Karpas-422 (cell line): ENCODE measurements at regions not wholly inside any gene's neighbourhood (a gene's known extent, or its start where the extent isn't known, plus 50 kb on each side); places are given as distances from the start of the nearest gene placed in this dataset.
"Not testable (repeated sequence)": the region's sequence is repeated elsewhere in the genome, so short reads cannot be mapped to it uniquely, and the experiment has no call there.

Source experiments
- DNase-seq: peaks from one replicate; pipeline ENCODE4 v3.0.0-alpha.2; 2015
- H2AFZ ChIP-seq: fragments of 200-600 bp; sonication (generic); 2 replicates; pipeline ENCODE4 v1.6.1; 2014; ENCODE audit warnings: antibody characterized with exemption, low read length, mixed read lengths
- H3K27ac ChIP-seq: fragments of 200-600 bp; sonication (generic); 2 replicates; pipeline ENCODE4 v1.5.1; 2014; ENCODE audit warnings: mild to moderate bottlenecking, low read length, moderate library complexity
- H3K27me3 ChIP-seq: fragments of 200-600 bp; sonication (generic); 2 replicates; pipeline ENCODE4 v1.6.1; 2014; ENCODE audit warnings: low read length, mixed read lengths
- H3K36me3 ChIP-seq: fragments of 200-600 bp; sonication (generic); 2 replicates; pipeline ENCODE4 v1.6.1; 2014; ENCODE audit warnings: low read length, mixed read lengths; ENCODE audit not compliant: insufficient read depth
- H3K4me1 ChIP-seq: fragments of 200-600 bp; sonication (generic); 2 replicates; pipeline ENCODE4 v1.6.1; 2014; ENCODE audit warnings: mild to moderate bottlenecking, low read length, mixed read lengths
- H3K4me2 ChIP-seq: fragments of 200-600 bp; sonication (generic); 2 replicates; pipeline ENCODE4 v1.6.1; 2014; ENCODE audit warnings: low read length, low read depth, mild to moderate bottlenecking; ENCODE audit not compliant: poor library complexity, severe bottlenecking
- H3K4me3 ChIP-seq: fragments of 200-600 bp; sonication (generic); 2 replicates; pipeline ENCODE4 v1.5.1; 2014; ENCODE audit warnings: mild to moderate bottlenecking, antibody characterized with exemption, low read length, mixed read lengths
- H3K79me2 ChIP-seq: fragments of 200-600 bp; sonication (generic); 2 replicates; pipeline ENCODE4 v1.6.1; 2014; ENCODE audit warnings: mild to moderate bottlenecking, low read length, mixed read lengths
- H3K9ac ChIP-seq: fragments of 200-600 bp; sonication (generic); 2 replicates; pipeline ENCODE4 v1.6.0; 2014; ENCODE audit warnings: low read length
- H3K9me2 ChIP-seq: fragments of 200-600 bp; sonication (generic), shearing (Covaris generic); replicated peaks from 2 replicates; pipeline ENCODE4 v1.6.0; 2014; ENCODE audit warnings: mild to moderate bottlenecking, low read length, moderate library complexity; ENCODE audit not compliant: insufficient read depth
- H3K9me3 ChIP-seq: fragments of 300-700, 200-600 bp; sonication (generic); 2 replicates; pipeline ENCODE4 v1.6.1; 2014; ENCODE audit warnings: low read length, mixed read lengths
- H4K20me1 ChIP-seq: fragments of 200-600 bp; sonication (generic); 2 replicates; pipeline ENCODE4 v1.6.1; 2014; ENCODE audit warnings: mild to moderate bottlenecking, antibody characterized with exemption, low read length, low read depth; ENCODE audit not compliant: insufficient read depth

- H3K4me1 ChIP-seq: no peaks in the 10 kb centered on the region
- no peaks in the 10 kb centered on the region for H3K36me3 ChIP-seq
- no peak for DNase-seq
- H4K20me1 ChIP-seq: no peaks in the 10 kb centered on the region
- H3K9ac ChIP-seq: no peak overlapping the region
- H3K27me3 ChIP-seq: no peaks in the 10 kb centered on the region
- H3K9me2 ChIP-seq: no peaks in the 10 kb centered on the region
- H3K4me3 ChIP-seq: no peak overlapping the region
- no peak overlapping the region for H3K27ac ChIP-seq
- no peak overlapping the region for H2AFZ ChIP-seq
- no peak overlapping the region for H3K4me2 ChIP-seq
- no peaks in the 10 kb centered on the region for H3K79me2 ChIP-seq
- peaks cover 14% of the 10 kb centered on the region; the same call in 1 of the 2 replicates for H3K9me3 ChIP-seq
Measured at GRCh38 chr18:1104181-1104881, 199.7 kb downstream of the ADCYAP1 start.

GRCh38 chr18:1124495-1124894 is 219.8 kb downstream of the ADCYAP1 start:
- H3K9me3 ChIP-seq: peaks cover 22% of the 10 kb centered on the region
- no peaks in the 10 kb centered on the region for H3K27me3 ChIP-seq
- no peak for DNase-seq
- H2AFZ ChIP-seq: no peak overlapping the region
- no peak overlapping the region for H3K4me2 ChIP-seq
- no peaks in the 10 kb centered on the region for H4K20me1 ChIP-seq
- H3K9ac ChIP-seq: no peak overlapping the region
- H3K4me3 ChIP-seq: no peak overlapping the region
- no peak overlapping the region for H3K27ac ChIP-seq
- H3K79me2 ChIP-seq: no peaks in the 10 kb centered on the region
- H3K4me1 ChIP-seq: no peaks in the 10 kb centered on the region
- no peaks in the 10 kb centered on the region for H3K9me2 ChIP-seq
- no peaks in the 10 kb centered on the region for H3K36me3 ChIP-seq

GRCh38 chr18:1133541-1133940 is 228.9 kb downstream of the ADCYAP1 start:
- H3K9me3 ChIP-seq: peaks cover 23% of the 10 kb centered on the region
- no peaks in the 10 kb centered on the region for H3K36me3 ChIP-seq
- H3K27ac ChIP-seq: no peak overlapping the region
- no peak overlapping the region for H2AFZ ChIP-seq
- no peaks in the 10 kb centered on the region for H3K4me1 ChIP-seq
- no peaks in the 10 kb centered on the region for H3K27me3 ChIP-seq
- no peaks in the 10 kb centered on the region for H3K79me2 ChIP-seq
- H3K4me3 ChIP-seq: no peak overlapping the region
- DNase-seq: no peak
- H3K9ac ChIP-seq: no peak overlapping the region
- H3K9me2 ChIP-seq: no peaks in the 10 kb centered on the region
- H3K4me2 ChIP-seq: no peak overlapping the region
- H4K20me1 ChIP-seq: no peaks in the 10 kb centered on the region

- H4K20me1 ChIP-seq: no peaks in the 10 kb centered on the region
- no peak overlapping the region for H3K4me2 ChIP-seq
- H3K4me1 ChIP-seq: no peaks in the 10 kb centered on the region
- H3K9me3 ChIP-seq: peaks cover 8% of the 10 kb centered on the region; the same call in 1 of the 2 replicates
- H3K27ac ChIP-seq: no peak overlapping the region
- DNase-seq: no peak
- H3K4me3 ChIP-seq: no peak overlapping the region
- no peaks in the 10 kb centered on the region for H3K36me3 ChIP-seq
- H3K9ac ChIP-seq: no peak overlapping the region
- H3K9me2 ChIP-seq: no peaks in the 10 kb centered on the region
- no peaks in the 10 kb centered on the region for H3K79me2 ChIP-seq
- no peaks in the 10 kb centered on the region for H3K27me3 ChIP-seq
- H2AFZ ChIP-seq: no peak overlapping the region
Measured at GRCh38 chr18:1147730-1148129, 243.1 kb downstream of the ADCYAP1 start.

- no peak overlapping the region for H3K27ac ChIP-seq
- no peak for DNase-seq
- H3K27me3 ChIP-seq: no peaks in the 10 kb centered on the region
- no peaks in the 10 kb centered on the region for H3K79me2 ChIP-seq
- H3K9ac ChIP-seq: no peak overlapping the region
- no peaks in the 10 kb centered on the region for H3K9me2 ChIP-seq
- no peak overlapping the region for H3K4me2 ChIP-seq
- no peaks in the 10 kb centered on the region for H3K36me3 ChIP-seq
- H3K4me3 ChIP-seq: no peak overlapping the region
- H3K9me3 ChIP-seq: peaks cover 8% of the 10 kb centered on the region
- no peaks in the 10 kb centered on the region for H3K4me1 ChIP-seq
- H4K20me1 ChIP-seq: no peaks in the 10 kb centered on the region
- no peak overlapping the region for H2AFZ ChIP-seq
Measured at GRCh38 chr18:1149709-1150108, 245.0 kb downstream of the ADCYAP1 start.

- no peak overlapping the region for H2AFZ ChIP-seq
- H3K9me3 ChIP-seq: peaks cover 10% of the 10 kb centered on the region
- H3K4me2 ChIP-seq: no peak overlapping the region
- no peaks in the 10 kb centered on the region for H3K9me2 ChIP-seq
- H3K4me3 ChIP-seq: no peak overlapping the region
- no peaks in the 10 kb centered on the region for H3K36me3 ChIP-seq
- no peak overlapping the region for H3K9ac ChIP-seq
- DNase-seq: no peak
- H4K20me1 ChIP-seq: no peaks in the 10 kb centered on the region
- H3K27me3 ChIP-seq: no peaks in the 10 kb centered on the region
- H3K4me1 ChIP-seq: no peaks in the 10 kb centered on the region
- H3K27ac ChIP-seq: no peak overlapping the region
- H3K79me2 ChIP-seq: no peaks in the 10 kb centered on the region
Measured at GRCh38 chr18:1150344-1150743, 245.7 kb downstream of the ADCYAP1 start.

- not testable (repeated sequence) for H3K4me3 ChIP-seq, DNase-seq, H3K4me2 ChIP-seq, H2AFZ ChIP-seq, H3K79me2 ChIP-seq, H3K9ac ChIP-seq, H3K36me3 ChIP-seq, H3K27me3 ChIP-seq, H3K9me2 ChIP-seq, H3K4me1 ChIP-seq, H4K20me1 ChIP-seq, H3K27ac ChIP-seq
- peaks cover 21% of the 10 kb centered on the region for H3K9me3 ChIP-seq
Measured at GRCh38 chr18:1152958-1153357, 248.3 kb downstream of the ADCYAP1 start.

- peaks cover 27% of the 10 kb centered on the region for H3K9me3 ChIP-seq
- no peak overlapping the region for H3K4me2 ChIP-seq
- DNase-seq: no peak
Measured at GRCh38 chr18:1173593-1173992, 268.9 kb downstream of the ADCYAP1 start.

More at GRCh38 chr18:1173593-1173992, 268.9 kb downstream of the ADCYAP1 start:
- Histone ChIP-seq H3K4me3 (no peak overlapping the region), H2AFZ (no peak overlapping the region), H3K9me2 (no peaks in the 10 kb centered on the region), H4K20me1 (no peaks in the 10 kb centered on the region), H3K27ac (no peak overlapping the region), H3K9ac (no peak overlapping the region), H3K79me2 (no peaks in the 10 kb centered on the region), H3K4me1 (no peaks in the 10 kb centered on the region), H3K27me3 (no peaks in the 10 kb centered on the region), H3K36me3 (no peaks in the 10 kb centered on the region)
